HG02759 (cell line): ENCODE measurements at regions not wholly inside any gene's neighbourhood (a gene's known extent, or its start where the extent isn't known, plus 50 kb on each side); places are given as distances from the start of the nearest gene placed in this dataset.

Experiments
- ATAC-seq: cut with Tn5 transposase; IDR thresholded peaks from one replicate; pipeline ENCODE4 v1.9.1; 2021; ENCODE audit warnings: mild to moderate bottlenecking, moderate library complexity; ENCODE audit not compliant: unreplicated experiment

- no peak for ATAC-seq
These were observed 1230.7 kb upstream of the NCAM2 start for GRCh38 chr21:19767546-19767945.

DNA sequence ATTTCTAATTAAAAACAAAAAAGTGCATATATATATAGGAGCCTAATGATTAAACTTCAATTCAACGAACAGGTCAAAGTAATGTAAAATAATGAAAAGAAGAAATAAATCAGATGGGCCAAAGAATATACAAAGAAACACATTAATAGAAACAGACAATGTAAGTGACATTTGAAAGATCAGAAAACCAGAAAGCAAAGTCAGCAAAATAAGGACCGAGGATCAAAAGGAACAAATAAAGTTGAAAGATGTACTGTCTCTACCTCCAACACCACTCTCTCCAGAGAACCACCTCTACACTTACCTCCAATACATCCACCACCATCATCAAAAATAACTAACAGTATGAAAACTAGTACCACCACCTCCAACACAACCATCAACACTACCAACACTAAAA is 1226.3 kb upstream of the NCAM2 start:
- ATAC-seq: no peak

GRCh38 chr21:19776076-19776475 is 1222.1 kb upstream of the NCAM2 start:
- no peak for ATAC-seq

- ATAC-seq: no peak
These were observed 1216.1 kb upstream of the NCAM2 start for GRCh38 chr21:19781881-19782652.

DNA sequence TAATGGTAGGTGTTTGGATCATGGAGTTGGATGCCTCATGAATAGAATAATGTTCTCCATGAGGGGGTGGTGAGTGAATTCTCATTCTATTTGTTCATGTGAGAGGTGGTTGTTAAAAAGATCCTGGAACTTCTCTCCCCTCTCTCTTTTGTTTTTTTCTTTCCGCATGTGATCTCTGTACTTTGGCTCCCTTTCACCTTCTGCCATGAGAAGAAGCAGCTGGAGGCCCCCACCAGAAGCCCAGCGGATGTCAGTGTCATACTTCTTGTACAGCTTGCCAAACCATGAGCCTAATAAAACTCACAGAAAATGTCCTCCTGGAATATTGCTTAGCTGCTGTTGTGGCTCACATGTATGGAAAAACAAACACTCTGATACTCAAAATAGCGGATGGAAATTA is 1212.3 kb upstream of the NCAM2 start:
- ATAC-seq: no peak

DNA sequence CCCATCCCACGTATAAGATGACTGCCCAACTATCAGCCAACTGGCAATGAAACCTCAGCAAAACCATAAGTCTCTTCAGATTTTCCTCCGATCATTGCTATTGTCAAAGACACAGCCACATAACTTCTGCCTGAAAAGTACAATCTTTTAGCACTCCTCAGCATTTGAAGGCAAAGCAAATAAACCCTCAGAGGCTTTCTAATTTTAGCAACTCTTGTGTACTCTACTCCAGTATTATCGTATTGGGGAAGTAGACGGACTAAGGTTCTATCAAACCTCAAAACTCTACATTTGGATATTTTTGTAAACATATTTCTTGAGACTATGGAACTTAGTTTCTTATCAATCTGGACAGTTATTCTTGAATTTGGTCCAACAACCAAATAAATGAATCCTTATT is 1206.2 kb upstream of the NCAM2 start:
- no peak for ATAC-seq

DNA sequence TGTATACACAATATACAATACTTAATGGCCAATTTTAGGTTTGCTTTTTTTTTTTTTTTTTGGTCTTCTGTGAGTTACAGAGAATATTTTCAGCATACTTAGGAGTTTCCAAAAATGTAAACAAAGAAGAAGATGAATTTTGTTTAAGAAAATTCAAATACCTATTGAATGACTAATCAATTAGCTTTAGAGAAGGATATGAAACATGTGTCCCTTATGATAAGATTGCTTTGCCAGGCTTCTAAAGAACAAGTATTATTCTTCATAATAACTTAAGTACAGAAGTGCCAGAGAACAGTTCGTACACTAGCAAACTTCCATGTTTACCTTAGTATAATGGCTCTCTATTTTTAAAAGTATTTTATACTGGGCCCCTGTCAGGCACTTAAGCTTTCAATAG is 1191.0 kb upstream of the NCAM2 start:
- no peak for ATAC-seq

DNA sequence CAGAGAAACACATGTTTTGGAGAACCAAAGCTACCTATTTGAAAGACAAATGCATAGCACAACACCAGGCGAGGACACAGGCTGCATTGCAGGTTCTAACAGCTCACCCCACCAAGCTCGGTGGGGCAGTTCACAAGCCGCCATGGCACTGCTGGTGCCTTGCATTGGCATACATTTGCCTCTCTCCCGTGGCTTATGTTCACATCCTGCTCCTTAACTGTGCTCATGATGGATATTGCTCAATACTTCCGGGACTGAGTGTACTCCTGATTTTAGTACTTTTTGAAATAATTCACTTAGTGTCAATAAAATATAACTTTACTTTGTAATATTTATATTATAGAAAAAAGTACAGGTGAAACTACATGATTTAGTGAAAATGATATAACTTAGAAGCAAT is 1187.4 kb upstream of the NCAM2 start:
- no peak for ATAC-seq

DNA sequence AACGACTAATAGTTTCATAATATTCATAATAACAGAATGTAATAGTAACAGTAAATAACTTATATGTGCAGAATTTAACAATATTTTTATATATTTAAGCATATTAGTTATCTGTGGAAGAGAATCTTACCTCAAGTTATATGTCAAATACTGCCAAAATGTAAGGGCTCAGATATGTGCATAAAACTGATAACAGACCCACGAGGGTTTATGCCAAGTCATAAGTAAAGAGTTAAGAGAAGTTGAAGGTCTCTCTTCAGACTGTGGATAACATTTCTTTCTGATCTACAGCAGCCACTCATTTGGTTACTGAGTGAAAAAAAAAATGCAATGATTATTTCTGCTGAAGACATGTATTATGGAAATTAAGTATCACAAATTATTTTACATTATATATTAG is 1167.8 kb upstream of the NCAM2 start:
- no peak for ATAC-seq

DNA sequence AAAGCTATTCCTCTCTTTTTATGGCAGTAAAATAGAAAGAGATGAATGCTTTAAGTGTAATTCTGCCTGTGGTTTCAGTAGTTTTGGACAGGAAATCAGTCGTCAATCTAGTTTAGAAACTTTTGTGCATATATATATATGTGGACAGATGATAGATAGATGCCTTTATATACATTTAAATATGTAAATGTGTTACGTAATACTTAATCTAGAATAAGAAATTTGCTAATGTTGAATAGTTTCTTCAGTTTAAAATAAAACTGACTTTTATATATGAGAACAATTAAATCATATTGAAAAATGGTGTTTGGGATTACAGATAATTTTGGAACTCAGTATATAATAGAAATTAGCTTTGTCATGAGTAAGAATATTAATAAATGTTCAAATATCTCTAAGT is 1165.7 kb upstream of the NCAM2 start:
- ATAC-seq: no peak

DNA sequence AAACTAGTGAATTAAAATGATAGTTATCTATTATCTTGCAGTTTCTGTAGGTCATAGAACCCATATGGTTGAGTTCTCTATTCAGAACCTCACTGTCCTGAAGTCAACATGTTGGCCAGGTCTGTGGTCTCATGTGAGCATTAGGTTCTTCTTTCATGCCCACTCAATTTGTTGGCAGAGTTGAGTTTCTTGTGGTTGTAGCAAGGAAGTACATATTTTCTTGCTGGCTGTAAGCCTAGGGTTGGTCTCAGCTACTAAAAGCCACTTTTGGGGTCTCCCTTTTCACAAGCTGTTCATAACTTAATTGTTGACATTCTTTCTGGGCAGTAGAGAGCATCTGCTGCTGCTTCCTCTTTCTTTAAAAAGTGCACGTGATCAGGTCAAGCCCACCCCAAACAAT is 1165.1 kb upstream of the NCAM2 start:
- ATAC-seq: no peak

GRCh38 chr21:19842601-19843000 is 1155.6 kb upstream of the NCAM2 start:
- ATAC-seq: no peak

- ATAC-seq: no peak
These were observed 1153.9 kb upstream of the NCAM2 start for GRCh38 chr21:19844334-19844733.

- no peak for ATAC-seq
These were observed 1148.1 kb upstream of the NCAM2 start for GRCh38 chr21:19850157-19850556.

- no peak for ATAC-seq
These were observed 1145.1 kb upstream of the NCAM2 start for GRCh38 chr21:19853061-19853460.

DNA sequence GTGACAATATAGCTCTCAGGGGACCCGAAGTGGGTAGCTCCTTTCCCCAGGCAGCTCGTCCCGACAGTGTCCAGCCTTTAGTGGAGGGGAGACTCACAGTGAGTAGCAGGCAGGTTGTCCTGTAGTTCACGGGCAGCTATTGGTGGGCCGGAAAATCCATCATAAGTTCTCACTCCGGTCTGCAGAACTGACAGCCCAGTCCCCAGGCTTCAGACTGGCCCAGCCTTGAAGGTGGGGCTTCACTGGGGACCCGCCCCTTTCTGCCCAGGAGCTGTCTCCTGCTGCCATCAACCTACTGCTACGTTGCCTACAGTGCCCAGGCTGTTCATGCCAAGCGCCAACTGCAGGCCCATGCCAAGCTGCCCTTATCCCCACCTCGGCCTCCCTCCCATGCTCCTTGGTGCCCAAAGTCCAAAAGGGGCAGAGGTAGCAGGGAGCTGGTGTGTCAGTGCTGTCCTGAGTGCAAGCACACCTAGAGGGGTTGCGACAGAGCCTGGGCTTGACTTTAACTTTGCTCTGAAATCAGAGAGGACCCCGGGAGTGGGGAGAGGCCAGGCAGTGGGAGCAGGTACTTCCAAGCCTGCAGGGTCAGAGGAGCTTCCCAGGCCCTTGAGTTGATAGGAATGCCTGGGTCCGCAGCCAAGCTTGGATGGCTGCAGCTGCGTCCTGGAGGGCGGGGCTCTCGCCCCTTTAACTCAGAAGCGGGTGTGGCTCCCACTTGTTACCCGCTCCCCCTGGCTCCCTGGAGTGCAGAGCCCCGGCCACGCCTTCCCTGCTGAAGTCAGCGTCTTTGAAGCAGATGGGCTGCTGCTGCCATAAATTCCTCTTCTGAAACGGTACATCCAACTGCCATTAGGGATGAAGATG is 1144.3 kb upstream of the NCAM2 start:
- ATAC-seq: no peak

GRCh38 chr21:19855522-19855921 is 1142.7 kb upstream of the NCAM2 start:
- ATAC-seq: no peak

DNA sequence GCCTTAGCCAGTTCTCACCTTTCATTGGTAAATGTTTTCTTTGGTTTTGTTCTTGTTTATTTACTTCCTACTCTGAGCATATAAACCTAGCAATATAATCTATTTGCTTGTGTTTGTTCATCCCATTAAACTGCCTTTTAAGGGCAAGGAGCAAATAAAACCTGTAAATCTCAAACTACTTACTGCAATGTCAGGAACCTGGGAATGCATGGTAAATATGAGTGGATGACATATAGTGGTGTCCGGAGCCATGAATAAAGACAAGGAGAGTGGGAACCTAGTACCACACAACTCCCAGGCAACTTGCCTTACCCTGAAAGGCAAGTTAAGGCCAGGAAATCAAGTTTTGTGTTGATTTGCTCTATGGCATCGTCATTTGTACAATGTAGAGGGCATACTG is 1133.7 kb upstream of the NCAM2 start:
- no peak for ATAC-seq

DNA sequence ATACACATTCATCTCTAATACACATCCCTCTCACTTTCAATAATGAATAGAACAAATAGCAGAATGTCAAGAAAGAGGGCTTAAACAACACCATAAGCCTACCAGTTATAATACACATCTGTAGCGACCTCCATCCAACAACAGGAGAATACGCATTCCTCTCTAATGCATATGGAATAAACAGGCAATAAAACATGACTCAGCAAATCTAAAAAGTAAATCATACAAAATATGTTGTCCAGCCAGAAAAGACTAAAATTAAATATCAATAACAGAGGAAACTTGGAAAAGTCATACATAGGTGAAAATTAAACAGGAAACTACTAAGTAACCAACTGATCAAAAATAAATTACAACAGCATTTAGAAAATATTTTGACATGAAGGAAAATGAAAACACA is 1127.5 kb upstream of the NCAM2 start:
- ATAC-seq: no peak

DNA sequence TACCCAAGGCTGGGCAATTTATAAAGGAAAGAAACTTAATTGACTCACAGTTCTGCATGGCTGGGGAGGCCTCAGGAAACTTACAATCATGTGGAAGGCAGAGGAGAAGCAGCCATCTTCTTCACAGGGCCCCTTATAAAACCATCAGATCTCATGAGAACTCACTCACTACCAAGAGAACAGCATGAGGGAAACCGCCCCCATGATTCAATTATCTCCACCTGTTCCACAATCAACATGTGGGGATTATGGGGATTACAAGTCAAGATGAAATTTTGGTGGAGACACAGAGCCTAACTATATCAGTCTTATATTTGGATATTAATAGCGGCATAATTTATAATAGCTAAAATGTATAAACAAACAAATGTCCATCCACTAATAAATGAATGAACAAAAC is 1123.7 kb upstream of the NCAM2 start:
- ATAC-seq: no peak

GRCh38 chr21:19878133-19878532 is 1120.1 kb upstream of the NCAM2 start:
- no peak for ATAC-seq

GRCh38 chr21:19899645-19900044 is 1098.6 kb upstream of the NCAM2 start:
- no peak for ATAC-seq
